ENCODE measurements at regions not wholly inside any gene's neighbourhood (a gene's known extent, or its start where the extent isn't known, plus 50 kb on each side); places are given as distances from the start of the nearest gene placed in this dataset.
A peak's percentile ranks its signal among the peaks of the same experiment; 100 is the strongest.

DNA sequence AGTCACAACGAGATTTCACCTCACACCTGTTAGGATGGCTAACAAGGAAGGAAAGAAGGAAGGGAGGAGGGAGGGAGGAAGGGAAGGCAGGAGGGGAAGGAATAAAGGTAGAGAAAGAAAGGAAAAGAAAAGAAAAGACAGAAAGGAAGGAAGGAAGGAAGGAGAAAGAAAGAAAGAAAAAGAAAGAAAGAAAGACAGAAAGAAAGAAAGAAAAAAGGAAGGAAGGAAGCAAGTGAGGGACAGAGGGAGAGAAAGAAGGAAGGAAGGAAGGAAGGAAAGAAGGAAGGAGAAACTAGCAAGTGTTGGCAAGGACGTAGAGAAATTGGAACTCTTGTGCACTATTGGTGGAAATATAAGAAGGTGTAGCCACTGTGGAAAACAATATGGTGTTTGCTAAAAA, 52.2 kb downstream of the CCDC185 start:
- H3K4me3 ChIP-seq (ENCODE audit: low read depth, low read length): no peak overlapping the region
- TF ChIP-seq CTCF (IDR thresholded peaks at IDR 0.05; ENCODE audit: control insufficient read depth, extremely low read depth, insufficient read depth): no peak
- DNase-seq (ENCODE audit: low read depth): no peak

DNA sequence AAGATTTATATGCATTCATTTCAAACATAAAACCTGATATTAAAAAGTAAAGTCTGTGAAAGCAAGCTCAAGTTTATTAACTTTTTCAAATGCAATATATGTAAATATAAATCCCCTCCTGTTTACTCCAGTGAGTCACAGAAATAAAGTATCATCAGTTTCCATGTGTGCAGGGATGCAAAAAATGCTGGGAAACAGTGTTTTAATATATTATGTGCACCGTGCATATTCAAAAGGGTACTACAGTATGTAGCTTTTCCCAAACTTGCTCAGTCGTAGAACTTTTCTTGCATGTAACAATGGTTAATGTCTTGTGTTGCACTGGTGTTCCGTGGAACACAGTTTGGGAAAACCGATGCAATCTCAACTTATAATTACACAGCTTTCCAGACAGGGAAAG, 60.7 kb downstream of the CCDC185 start:
- no peak for DNase-seq (ENCODE audit: low read depth)
- no peak for TF ChIP-seq CTCF (IDR thresholded peaks at IDR 0.05; ENCODE audit: control insufficient read depth, extremely low read depth, insufficient read depth)
- H3K4me3 ChIP-seq (ENCODE audit: low read depth, low read length): no peak overlapping the region

DNA sequence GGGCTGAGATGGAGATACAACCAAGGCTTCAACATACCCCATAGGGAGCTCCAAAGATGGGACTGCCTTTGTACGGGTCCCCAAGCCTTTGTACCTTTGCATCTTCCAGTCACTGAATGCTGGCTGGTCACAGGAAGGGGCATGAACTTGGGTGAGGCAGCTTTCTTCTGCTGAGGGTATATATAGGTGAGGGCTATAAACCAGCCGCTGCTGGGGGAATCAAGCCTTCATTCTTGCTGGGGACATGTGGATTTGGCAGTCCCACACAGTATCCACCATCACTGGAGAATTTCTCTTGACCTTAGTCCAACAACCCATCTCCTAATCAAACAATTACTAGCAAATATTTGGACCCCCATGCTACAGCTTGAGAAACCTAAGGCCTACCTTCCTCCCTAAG, 61.7 kb downstream of the CCDC185 start:
- H3K4me3 ChIP-seq (ENCODE audit: low read depth, low read length): no peak overlapping the region
- no peak for DNase-seq (ENCODE audit: low read depth)
- no peak for TF ChIP-seq CTCF (IDR thresholded peaks at IDR 0.05; ENCODE audit: control insufficient read depth, extremely low read depth, insufficient read depth)

DNA sequence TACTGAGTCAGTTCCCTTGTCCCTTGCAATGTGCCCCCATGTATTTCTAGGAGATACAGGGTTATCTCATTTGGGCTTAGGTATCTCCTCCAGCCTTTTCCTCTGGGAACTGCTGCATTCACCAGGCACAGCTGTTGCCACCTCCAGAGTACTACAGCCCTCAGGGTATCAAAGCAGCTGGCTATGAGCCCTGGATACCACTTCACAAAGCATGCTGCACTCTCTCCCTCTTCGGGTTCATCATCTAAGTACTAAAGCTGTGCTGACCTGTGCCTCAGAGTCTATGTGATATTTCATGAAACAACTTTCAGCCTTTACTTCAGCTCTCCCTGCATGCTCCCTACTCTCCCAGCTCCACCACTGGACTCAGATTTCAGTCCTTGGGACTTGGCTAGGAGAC, 62.3 kb downstream of the CCDC185 start:
- no peak for TF ChIP-seq CTCF (IDR thresholded peaks at IDR 0.05; ENCODE audit: control insufficient read depth, extremely low read depth, insufficient read depth)
- H3K4me3 ChIP-seq (ENCODE audit: low read depth, low read length): no peak overlapping the region
- no peak for DNase-seq (ENCODE audit: low read depth)

- no peak for DNase-seq (ENCODE audit: low read depth)
- no peak overlapping the region for H3K4me3 ChIP-seq (ENCODE audit: low read depth, low read length)
- TF ChIP-seq CTCF (IDR thresholded peaks at IDR 0.05; ENCODE audit: control insufficient read depth, extremely low read depth, insufficient read depth): no peak
Measured at GRCh38 chr1:223456747-223457146, 63.5 kb downstream of the CCDC185 start.

GRCh38 chr1:223460566-223461189, 67.5 kb downstream of the CCDC185 start:
- H3K4me3 ChIP-seq (ENCODE audit: low read depth, low read length): no peak overlapping the region
- TF ChIP-seq CTCF (IDR thresholded peaks at IDR 0.05; ENCODE audit: control insufficient read depth, extremely low read depth, insufficient read depth): no peak
- DNase-seq (ENCODE audit: low read depth): peak; percentile 7

DNA sequence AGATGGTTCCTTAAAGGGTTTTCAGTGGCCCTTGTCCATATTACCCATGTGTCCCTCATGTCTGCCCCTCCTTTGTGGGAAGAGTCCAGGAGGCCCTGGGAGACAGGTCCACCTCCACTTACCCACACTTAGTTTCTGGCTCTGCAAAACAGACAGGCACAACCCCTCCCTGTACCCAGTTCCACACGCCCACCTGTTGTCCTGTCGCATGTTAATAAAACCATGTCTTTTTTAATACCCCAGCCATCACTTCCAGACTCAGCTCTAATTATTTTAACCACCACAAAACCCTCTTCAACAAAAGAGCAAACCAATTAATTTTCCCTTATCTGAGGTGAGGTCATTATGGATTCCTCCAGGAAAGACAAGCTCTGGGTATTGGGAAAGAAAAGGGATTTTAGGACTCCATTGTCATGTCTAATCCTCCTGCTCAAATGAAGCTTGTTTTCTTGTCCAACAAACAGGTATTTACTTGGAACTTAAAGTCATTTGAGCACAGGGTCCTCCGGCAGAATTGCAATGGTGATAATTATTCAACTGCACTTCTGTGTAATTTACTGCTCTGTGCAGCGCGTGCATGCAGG, 68.9 kb downstream of the CCDC185 start:
- TF ChIP-seq CTCF (IDR thresholded peaks at IDR 0.05; ENCODE audit: control insufficient read depth, extremely low read depth, insufficient read depth): no peak
- DNase-seq (ENCODE audit: low read depth): no peak
- H3K4me3 ChIP-seq (ENCODE audit: low read depth, low read length): no peak overlapping the region

All from LNCaP clone FGC (cell line).